NCI-H146 treated with DMSO at 0.1 percent for 48 hours (cell line): ENCODE measurements at regions not wholly inside any gene's neighbourhood (a gene's known extent, or its start where the extent isn't known, plus 50 kb on each side); places are given as distances from the start of the nearest gene placed in this dataset.
A peak's percentile ranks its signal among the peaks of the same experiment; 100 is the strongest.

Experiments used
- DNase-seq: peaks from one replicate; lab custom pipeline; 2025; ENCODE audit not compliant: unreplicated experiment; lab: John Stamatoyannopoulos, UW

DNA sequence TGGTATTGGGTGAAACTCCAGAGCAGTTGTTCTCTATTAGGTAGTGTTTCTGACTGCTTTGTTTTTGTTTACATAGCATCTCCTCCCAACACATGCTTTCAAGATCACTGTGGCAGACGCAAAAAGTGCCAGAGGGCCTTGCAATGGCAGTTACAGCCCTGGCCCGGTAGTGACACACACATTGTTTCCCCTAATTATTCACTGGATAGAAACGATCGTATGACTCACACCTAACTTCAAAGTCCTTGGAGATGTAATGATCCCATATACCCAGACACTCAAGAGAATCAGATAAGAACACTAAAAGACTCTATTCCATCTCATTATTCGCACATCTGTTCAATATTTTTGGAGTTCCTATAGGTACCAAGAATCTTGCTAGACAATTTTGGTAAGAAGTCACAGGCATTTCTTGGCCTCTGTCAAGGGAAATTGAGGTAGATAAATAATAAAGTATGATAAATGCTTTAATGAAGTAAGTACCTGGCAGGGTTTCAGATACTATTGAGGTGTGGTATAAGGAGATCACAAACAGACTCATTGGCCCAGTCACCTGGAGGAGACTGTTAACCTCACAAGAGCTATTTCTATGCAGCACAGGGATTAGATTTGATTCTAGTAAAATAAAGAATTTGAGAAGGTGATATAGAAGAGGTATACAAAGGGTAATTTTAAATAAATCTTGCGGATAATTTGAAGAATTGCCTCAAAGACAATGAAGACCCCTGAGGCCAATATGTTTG, 485.3 kb downstream of the SLITRK6 start:
- no peak for DNase-seq

GRCh38 chr13:85312071-85312470, 487.1 kb downstream of the SLITRK6 start:
- DNase-seq, result no peak

- DNase-seq, result no peak
Observed at GRCh38 chr13:85303630-85304029, 495.6 kb downstream of the SLITRK6 start.

DNA sequence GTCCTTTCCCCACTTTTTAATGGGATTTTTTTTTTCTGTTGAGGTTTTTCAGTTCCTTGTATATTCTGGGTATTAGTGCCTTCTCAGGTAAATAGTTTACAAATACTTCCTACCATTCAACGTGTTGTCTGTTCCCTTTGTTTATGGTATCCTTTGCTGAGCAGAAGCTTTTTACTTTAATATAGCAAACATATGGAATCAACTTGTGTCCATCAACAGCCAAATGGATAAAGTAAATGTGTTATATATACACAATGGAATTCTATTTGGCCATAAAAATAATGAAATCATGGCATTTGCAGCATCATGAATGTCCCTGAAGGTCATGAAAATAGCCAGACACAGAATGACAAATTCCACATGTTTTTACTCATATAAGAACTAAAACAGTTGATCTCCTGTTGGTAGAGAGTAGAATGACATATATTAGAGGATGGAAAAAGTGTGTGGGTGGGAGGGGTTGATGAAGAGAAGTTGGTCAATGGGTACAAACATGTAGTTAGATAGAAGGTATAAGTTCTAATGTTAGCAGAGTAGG, 500.8 kb downstream of the SLITRK6 start:
- no peak for DNase-seq

DNA sequence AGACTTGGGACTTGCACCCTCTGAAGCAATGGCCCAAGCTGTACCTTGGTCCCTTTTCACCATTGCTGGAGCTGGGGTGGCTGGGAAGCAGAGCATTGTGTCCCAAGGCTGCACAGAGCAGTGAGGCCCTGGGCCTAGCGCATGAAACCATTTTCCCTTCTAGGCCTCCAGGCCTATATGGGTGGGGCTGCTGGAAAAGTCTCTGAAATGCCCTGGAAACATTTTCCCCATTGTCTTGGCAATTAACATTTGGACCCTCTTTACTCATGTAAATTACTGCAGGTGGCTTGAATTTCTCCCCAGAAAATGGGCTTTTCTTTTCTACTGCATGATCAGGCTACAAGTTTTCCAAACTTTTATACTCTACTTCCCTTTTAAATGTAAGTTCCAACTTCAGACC, 510.5 kb downstream of the SLITRK6 start:
- no peak for DNase-seq

GRCh38 chr13:85287528-85287927, 511.7 kb downstream of the SLITRK6 start:
- DNase-seq, result no peak

- DNase-seq, result no peak
Observed at GRCh38 chr13:85286081-85286480, 513.1 kb downstream of the SLITRK6 start.

DNA sequence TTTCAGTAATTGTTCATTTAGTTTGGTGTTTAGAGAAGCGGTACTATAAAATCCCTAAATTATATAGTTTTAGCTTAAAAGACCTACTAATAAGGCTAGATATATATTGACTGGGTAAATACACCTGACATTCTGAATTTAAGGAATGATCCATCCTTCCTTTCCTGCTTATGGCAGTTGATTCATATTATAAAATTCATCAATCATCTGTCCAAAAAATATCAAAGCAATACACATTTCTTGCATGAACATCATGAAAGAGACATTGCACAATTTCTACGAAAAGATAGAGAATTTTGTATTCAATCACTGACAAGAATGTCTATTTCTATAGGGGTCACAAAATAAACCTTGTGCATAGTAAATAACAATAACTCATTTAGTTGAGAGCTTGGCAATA, 514.9 kb downstream of the SLITRK6 start:
- DNase-seq, result no peak

DNA sequence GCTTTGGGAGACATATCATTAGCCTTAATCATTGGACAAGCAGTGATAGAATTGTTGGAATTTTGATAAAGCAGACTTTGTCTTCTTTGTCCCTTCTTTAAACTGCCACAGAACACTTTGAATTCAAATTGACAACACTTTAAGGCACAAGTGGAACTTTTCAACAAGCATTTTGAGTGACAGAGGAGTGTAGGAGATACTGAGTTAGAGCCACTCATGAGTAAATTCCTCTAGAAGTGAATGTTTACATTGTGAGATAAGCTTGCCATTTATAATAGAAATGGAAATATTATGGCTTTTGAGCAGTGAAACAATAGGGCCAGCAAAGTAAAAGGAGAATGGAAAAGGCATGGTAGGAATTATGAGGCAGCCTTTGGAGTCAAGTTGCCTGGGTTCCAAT, 515.8 kb downstream of the SLITRK6 start:
- DNase-seq, result peak; percentile 6

DNA sequence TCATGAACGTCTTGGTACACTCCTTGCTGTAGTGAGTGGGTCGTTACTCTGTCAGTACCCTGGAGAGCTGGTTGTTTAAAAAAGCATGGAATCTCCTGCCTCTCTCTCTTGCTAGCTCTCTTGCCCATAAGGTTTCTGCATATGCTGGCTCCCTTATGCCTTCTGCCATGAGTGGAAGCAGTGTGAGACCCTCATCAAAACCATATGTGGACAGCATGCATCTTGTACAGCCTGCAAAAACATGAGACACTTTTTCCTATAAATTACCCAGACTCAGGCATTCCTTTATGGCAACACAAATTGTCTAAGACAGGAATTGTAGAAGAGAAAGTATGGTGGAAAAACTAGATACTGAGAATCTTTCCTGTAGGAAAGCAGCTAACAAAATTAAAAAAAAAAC, 516.3 kb downstream of the SLITRK6 start:
- DNase-seq, result no peak

DNA sequence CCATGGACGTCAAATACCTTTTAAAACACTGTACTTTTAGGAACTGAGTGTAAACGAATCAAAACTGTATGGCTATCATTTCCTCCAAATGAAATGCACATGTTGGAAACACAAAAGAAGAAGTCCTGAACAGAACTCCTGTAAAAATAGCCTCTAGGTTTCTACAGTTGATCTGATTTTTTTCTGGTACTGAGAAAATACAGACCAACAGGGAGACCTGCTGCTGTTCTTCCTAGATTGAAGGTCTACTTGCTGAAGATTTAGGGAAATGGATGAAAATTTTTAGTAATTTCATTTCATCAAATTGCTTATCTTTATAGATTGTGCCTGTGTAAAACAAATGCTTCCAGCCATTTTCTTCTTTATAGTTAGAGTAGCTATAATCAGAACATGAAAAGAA, 520.4 kb downstream of the SLITRK6 start:
- DNase-seq, result no peak

DNA sequence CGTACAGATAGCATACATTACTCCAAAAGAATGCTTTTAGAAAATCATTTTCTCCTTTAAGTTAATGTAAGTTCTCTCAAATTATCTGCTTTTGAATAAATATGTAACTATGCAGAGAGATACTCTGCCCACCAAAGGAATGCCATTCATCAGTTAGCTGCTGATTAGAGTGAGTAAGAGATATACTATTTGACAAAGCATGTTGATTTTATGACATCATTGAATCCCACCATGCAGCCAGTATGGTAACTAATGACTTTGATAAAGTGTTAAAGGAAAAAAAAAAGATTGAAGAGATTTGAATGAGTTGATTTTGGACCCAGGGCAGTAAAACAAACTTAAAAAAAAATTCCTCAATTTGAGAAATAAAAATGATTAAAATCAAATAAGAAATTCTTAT, 521.5 kb downstream of the SLITRK6 start:
- DNase-seq, result no peak

DNA sequence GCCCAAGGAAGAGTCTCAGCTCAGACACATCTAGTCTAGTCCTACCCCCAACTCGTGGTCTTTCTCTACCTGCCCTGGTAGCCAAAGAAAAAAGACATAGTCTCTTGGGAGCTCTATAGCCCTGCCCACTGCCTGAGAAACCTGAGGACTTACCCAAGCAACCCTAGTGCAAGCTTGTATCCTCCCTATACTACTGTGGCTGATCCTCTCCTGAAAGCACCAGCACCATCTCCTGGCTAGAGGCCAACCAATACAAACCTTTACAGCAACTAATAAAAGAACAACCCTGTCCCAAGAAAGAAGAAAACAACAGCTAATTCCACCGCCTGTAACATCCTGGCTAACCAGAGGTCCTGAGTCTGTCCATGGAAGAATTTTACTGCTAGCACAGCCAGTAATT, 532.4 kb downstream of the SLITRK6 start:
- peak; percentile 53 for DNase-seq

- peak; percentile 76 for DNase-seq
Observed at GRCh38 chr13:85266331-85266730, 532.9 kb downstream of the SLITRK6 start.

GRCh38 chr13:85265296-85265695, 533.9 kb downstream of the SLITRK6 start:
- DNase-seq, result no peak

GRCh38 chr13:85262499-85262898, 536.7 kb downstream of the SLITRK6 start:
- no peak for DNase-seq

GRCh38 chr13:85261757-85262346, 537.4 kb downstream of the SLITRK6 start:
- DNase-seq, result no peak

DNA sequence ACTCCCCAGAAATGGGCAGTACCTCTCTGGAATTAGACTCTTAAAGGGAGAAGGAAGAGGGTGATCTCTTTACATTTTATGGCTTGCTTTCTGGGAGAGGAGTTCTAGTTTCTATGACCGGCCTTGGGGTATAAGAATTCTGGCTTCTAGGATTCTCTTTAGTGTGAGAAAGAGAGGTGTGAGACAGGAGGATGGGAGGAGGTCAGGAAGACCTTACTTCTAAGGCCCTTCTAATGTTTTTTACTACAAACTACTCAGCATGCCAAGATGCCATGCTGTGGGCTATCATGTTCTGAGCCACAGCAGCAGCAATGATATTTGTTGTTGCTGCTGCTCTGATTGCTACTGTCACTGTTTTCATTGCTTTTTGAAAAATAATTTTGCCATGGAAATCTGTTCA, 538.3 kb downstream of the SLITRK6 start:
- no peak for DNase-seq

DNA sequence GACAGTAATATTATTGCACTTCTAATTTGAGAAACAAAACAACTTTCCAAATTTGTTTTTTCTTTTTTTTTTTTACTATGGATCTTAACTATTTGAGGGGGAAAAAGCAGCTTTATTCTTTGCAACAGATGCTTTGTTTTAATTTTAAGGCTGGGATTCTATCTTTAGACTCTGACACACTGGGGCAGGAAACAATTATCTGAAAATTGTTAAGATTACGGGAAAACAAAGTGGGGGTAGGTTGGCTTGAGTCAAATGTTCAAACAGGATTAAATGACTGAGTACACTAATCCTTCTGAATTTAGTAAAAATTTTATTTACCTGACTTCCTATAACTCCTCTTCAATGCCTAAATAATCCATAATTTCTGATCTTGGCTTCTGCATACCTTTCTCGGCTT, 543.2 kb downstream of the SLITRK6 start:
- peak; percentile 82 for DNase-seq

- DNase-seq, result no peak
Observed at GRCh38 chr13:85254641-85255040, 544.6 kb downstream of the SLITRK6 start.

GRCh38 chr13:85249151-85249550, 550.1 kb downstream of the SLITRK6 start:
- DNase-seq, result no peak

GRCh38 chr13:85247780-85248179, 551.4 kb downstream of the SLITRK6 start:
- DNase-seq, result no peak

- no peak for DNase-seq
Observed at GRCh38 chr13:85243831-85244230, 555.4 kb downstream of the SLITRK6 start.
